PFSK-1 (cell line): ENCODE measurements at regions not wholly inside any gene's neighbourhood (a gene's known extent, or its start where the extent isn't known, plus 50 kb on each side); places are given as distances from the start of the nearest gene placed in this dataset.

Experiments
- FOXP2 ChIP-seq: optimal IDR thresholded peaks from 2 replicates; pipeline ENCODE3; 2011; ENCODE audit warnings: borderline replicate concordance, control low read depth, inconsistent platforms; ENCODE audit not compliant: insufficient read depth; ENCODE audit errors: extremely low read length, extremely low read depth
- POLR2AphosphoS5 ChIP-seq: IDR thresholded peaks from 2 replicates; pipeline ENCODE4 v1.6.1; 2012; ENCODE audit warnings: low read depth, mild to moderate bottlenecking, control low read depth, low read length, moderate library complexity
- SIN3A ChIP-seq: IDR thresholded peaks from 2 replicates; pipeline ENCODE4 v1.6.1; 2012; ENCODE audit warnings: mild to moderate bottlenecking, low read length, moderate library complexity, borderline replicate concordance; ENCODE audit not compliant: insufficient read depth
- TAF1 ChIP-seq: IDR thresholded peaks from 2 replicates; pipeline ENCODE4 v1.6.1; 2012; ENCODE audit warnings: low read length, control low read depth, borderline replicate concordance; ENCODE audit not compliant: insufficient read depth
- TF ChIP-seq, protein P1 (sequence below), 2 experiments: IDR thresholded peaks; 2 replicates each; pipeline versions ENCODE4 v1.6.1 to v1.8.0; 2011 to 2012; ENCODE audit warnings: low read depth in 2 of 2, low read length in 2 of 2, control low read depth in 1 of 2, inconsistent platforms in 1 of 2, mild to moderate bottlenecking in 1 of 2, moderate library complexity in 1 of 2; ENCODE audit not compliant: insufficient read depth in 1 of 2

- no peak for TF ChIP-seq TAF1
- no peak for TF ChIP-seq FOXP2
- no peak for TF ChIP-seq SIN3A
- no peak for TF ChIP-seq POLR2AphosphoS5
- TF ChIP-seq, protein P1, sequence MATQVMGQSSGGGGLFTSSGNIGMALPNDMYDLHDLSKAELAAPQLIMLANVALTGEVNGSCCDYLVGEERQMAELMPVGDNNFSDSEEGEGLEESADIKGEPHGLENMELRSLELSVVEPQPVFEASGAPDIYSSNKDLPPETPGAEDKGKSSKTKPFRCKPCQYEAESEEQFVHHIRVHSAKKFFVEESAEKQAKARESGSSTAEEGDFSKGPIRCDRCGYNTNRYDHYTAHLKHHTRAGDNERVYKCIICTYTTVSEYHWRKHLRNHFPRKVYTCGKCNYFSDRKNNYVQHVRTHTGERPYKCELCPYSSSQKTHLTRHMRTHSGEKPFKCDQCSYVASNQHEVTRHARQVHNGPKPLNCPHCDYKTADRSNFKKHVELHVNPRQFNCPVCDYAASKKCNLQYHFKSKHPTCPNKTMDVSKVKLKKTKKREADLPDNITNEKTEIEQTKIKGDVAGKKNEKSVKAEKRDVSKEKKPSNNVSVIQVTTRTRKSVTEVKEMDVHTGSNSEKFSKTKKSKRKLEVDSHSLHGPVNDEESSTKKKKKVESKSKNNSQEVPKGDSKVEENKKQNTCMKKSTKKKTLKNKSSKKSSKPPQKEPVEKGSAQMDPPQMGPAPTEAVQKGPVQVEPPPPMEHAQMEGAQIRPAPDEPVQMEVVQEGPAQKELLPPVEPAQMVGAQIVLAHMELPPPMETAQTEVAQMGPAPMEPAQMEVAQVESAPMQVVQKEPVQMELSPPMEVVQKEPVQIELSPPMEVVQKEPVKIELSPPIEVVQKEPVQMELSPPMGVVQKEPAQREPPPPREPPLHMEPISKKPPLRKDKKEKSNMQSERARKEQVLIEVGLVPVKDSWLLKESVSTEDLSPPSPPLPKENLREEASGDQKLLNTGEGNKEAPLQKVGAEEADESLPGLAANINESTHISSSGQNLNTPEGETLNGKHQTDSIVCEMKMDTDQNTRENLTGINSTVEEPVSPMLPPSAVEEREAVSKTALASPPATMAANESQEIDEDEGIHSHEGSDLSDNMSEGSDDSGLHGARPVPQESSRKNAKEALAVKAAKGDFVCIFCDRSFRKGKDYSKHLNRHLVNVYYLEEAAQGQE (IDR thresholded peaks at IDR 0.05; ENCODE audit: insufficient read depth in 1 of 2, low read depth in 2 of 2, low read length in 2 of 2) = no peak
Measured at GRCh38 chr1:200267937-200268336, 141.9 kb downstream of the ZNF281 start.

- TF ChIP-seq SIN3A = no peak
- TF ChIP-seq, protein P1 (IDR thresholded peaks at IDR 0.05; ENCODE audit: insufficient read depth in 1 of 2, low read depth in 2 of 2, low read length in 2 of 2) = no peak
- TF ChIP-seq POLR2AphosphoS5 = no peak
- no peak for TF ChIP-seq TAF1
- no peak for TF ChIP-seq FOXP2
Measured at GRCh38 chr1:200267458-200267857, 142.4 kb downstream of the ZNF281 start.

- no peak for TF ChIP-seq POLR2AphosphoS5
- TF ChIP-seq TAF1 = no peak
- TF ChIP-seq, protein P1 (IDR thresholded peaks at IDR 0.05; ENCODE audit: insufficient read depth in 1 of 2, low read depth in 2 of 2, low read length in 2 of 2) = no peak
- no peak for TF ChIP-seq FOXP2
- no peak for TF ChIP-seq SIN3A
Measured at GRCh38 chr1:200266871-200267270, 143.0 kb downstream of the ZNF281 start.

DNA sequence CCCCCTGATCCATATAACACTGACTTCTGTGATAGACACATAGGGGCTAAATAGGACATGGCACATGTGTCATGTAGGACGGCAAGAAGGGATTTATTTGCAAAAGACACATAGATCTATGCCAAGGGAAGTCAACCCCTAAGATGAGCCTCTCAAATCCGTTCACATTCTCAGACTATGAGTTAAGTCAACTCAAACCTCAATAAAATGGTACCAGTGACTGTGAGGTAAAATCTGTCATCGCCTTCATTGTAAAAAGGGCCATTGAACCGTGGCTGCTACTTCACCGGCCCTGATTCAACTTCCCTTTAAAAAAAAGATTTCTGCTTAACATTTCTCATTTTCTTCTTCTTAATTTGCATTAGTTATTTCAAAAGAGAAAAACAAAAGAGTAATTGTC lies 144.0 kb downstream of the ZNF281 start:
- TF ChIP-seq POLR2AphosphoS5 (no peak), SIN3A (no peak), FOXP2 (no peak), TAF1 (no peak)
- TF ChIP-seq, protein P1 (IDR thresholded peaks at IDR 0.05; ENCODE audit: insufficient read depth in 1 of 2, low read depth in 2 of 2, low read length in 2 of 2) = no peak

GRCh38 chr1:200265104-200265503 lies 144.7 kb downstream of the ZNF281 start:
- TF ChIP-seq TAF1 (no peak), SIN3A (no peak), FOXP2 (no peak), POLR2AphosphoS5 (no peak)
- TF ChIP-seq, protein P1 (IDR thresholded peaks at IDR 0.05; ENCODE audit: insufficient read depth in 1 of 2, low read depth in 2 of 2, low read length in 2 of 2) = no peak
